ENCODE measurements at regions not wholly inside any gene's neighbourhood (a gene's known extent, or its start where the extent isn't known, plus 50 kb on each side); places are given as distances from the start of the nearest gene placed in this dataset.

DNA sequence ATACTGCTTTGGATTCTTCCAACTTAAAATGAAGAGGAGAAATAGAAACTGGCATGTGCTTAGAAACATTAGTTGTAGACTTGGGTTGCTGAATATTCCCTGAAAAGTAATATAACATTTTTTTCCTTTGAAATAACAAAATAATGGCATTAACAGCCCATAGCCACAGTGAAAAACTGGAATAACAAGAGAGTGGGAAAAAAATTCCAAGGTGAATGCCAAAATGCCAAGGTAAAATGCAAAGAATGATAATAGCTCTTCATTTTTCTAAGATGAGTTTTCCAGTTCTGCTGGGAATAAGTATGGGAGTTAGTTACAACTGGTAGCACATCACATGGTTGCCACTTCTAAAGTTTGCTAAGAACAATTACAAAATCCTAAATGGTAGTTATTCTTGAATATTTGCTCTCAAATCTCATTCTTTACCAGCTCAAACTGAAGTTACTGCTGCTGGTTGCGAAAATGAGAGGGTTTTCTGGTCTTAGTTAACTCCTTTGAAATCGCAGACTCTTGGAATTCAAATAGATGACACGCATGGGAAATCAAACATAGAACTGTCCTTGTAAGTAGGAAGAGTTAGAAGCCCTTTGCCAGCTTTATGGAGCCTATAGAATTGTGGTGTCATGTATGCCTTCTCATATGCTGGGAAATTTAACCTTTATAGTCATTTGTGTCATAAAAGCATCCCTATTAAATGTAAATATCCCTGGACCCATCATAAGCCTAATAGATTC lies 165.0 kb upstream of the DCN start:
- Histone ChIP-seq H3K36me3 (ENCODE audit: low read depth) (no peaks in the 10 kb centered on the region), H3F3A (ENCODE audit: insufficient read depth, low read depth) (no peaks in the 10 kb centered on the region), H3K79me2 (ENCODE audit: low read depth) (no peaks in the 10 kb centered on the region), H3K9me3 (ENCODE audit: insufficient read depth, low read depth) (no peaks in the 10 kb centered on the region), H4K20me1 (ENCODE audit: insufficient read depth) (no peaks in the 10 kb centered on the region), H2AFZ (0 out of 2 replicates have a peak overlapping the region, but pooled peaks have one; percentile 40), H3K27me3 (ENCODE audit: insufficient read depth, low read depth) (no peaks in the 10 kb centered on the region), H3K9me2 (ENCODE audit: insufficient read depth) (no peaks in the 10 kb centered on the region), H3K27ac (no peak overlapping the region), H3K4me3 (no peak overlapping the region), H3K4me2 (no peak overlapping the region), H3K4me1 (replicated peaks; ENCODE audit: insufficient read depth) (no peaks in the 10 kb centered on the region)
- no TSS peak for BruUV-seq (replicated peaks)
- ChIA-PET CTCF (no interaction called here), POLR2A (ENCODE audit: unreplicated experiment) (no interaction called here)
- DNase-seq = no peak
- TF ChIP-seq EZH2 (IDR thresholded peaks at IDR 0.05; ENCODE audit: low read depth) (no peak), CTCF (conservative IDR thresholded peaks at IDR 0.05) (no peak)
- intact Hi-C loops (cut with micrococcal nuclease; ENCODE audit: unreplicated experiment) = no loop called here

DNA sequence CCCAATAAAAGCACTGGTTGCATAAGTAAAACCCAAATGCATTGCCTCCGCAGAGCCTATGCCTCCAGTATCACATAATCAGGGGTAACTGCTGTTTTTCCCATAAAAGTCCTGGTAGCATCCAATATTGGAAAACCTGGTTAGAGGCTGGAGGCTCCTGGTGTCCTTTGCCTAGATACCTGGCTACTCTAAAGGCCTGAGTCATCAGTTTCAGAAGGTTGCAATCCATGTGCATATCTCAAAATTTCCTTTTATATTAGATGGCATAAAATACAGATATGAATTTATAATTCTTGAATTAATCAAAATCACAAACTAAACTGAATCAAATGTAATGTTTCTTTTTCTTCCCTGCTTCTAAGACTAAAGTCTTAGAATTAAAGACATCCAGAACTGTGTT lies 164.2 kb upstream of the DCN start:
- CTCF ChIA-PET = no interaction called here
- no peaks in the 10 kb centered on the region for H3K9me3 ChIP-seq (ENCODE audit: insufficient read depth, low read depth)
- BruUV-seq (replicated peaks) = no TSS peak
- no peak overlapping the region for H3K27ac ChIP-seq
- H4K20me1 ChIP-seq (ENCODE audit: insufficient read depth) = no peaks in the 10 kb centered on the region
- H3K4me2 ChIP-seq = no peak overlapping the region
- H3K4me1 ChIP-seq (replicated peaks; ENCODE audit: insufficient read depth) = no peaks in the 10 kb centered on the region
- TF ChIP-seq CTCF (conservative IDR thresholded peaks at IDR 0.05) (no peak), EZH2 (IDR thresholded peaks at IDR 0.05; ENCODE audit: low read depth) (no peak)
- H3K79me2 ChIP-seq (ENCODE audit: low read depth) = no peaks in the 10 kb centered on the region
- intact Hi-C loops (cut with micrococcal nuclease; ENCODE audit: unreplicated experiment) = no loop called here
- no peaks in the 10 kb centered on the region for H3F3A ChIP-seq (ENCODE audit: insufficient read depth, low read depth)
- H3K4me3 ChIP-seq = no peak overlapping the region
- no peak overlapping the region for H2AFZ ChIP-seq
- no peaks in the 10 kb centered on the region for H3K27me3 ChIP-seq (ENCODE audit: insufficient read depth, low read depth)
- no peaks in the 10 kb centered on the region for H3K9me2 ChIP-seq (ENCODE audit: insufficient read depth)
- POLR2A ChIA-PET (ENCODE audit: unreplicated experiment) = no interaction called here
- no peaks in the 10 kb centered on the region for H3K36me3 ChIP-seq (ENCODE audit: low read depth)
- no peak for DNase-seq

GRCh38 chr12:91344408-91344807 lies 161.8 kb upstream of the DCN start:
- Histone ChIP-seq H2AFZ (no peak overlapping the region), H4K20me1 (ENCODE audit: insufficient read depth) (no peaks in the 10 kb centered on the region), H3F3A (ENCODE audit: insufficient read depth, low read depth) (no peaks in the 10 kb centered on the region), H3K4me1 (replicated peaks; ENCODE audit: insufficient read depth) (no peaks in the 10 kb centered on the region), H3K27ac (no peak overlapping the region), H3K9me2 (ENCODE audit: insufficient read depth) (no peaks in the 10 kb centered on the region), H3K4me3 (no peak overlapping the region), H3K9me3 (ENCODE audit: insufficient read depth, low read depth) (no peaks in the 10 kb centered on the region), H3K79me2 (ENCODE audit: low read depth) (no peaks in the 10 kb centered on the region), H3K4me2 (no peak overlapping the region), H3K27me3 (ENCODE audit: insufficient read depth, low read depth) (no peaks in the 10 kb centered on the region), H3K36me3 (ENCODE audit: low read depth) (no peaks in the 10 kb centered on the region)
- no TSS peak for BruUV-seq (replicated peaks)
- ChIA-PET CTCF (no interaction called here), POLR2A (ENCODE audit: unreplicated experiment) (no interaction called here)
- intact Hi-C loops (cut with micrococcal nuclease; ENCODE audit: unreplicated experiment) = no loop called here
- no peak for DNase-seq
- TF ChIP-seq CTCF (conservative IDR thresholded peaks at IDR 0.05) (no peak), EZH2 (IDR thresholded peaks at IDR 0.05; ENCODE audit: low read depth) (no peak)

All from PC-9 (cell line).